ENCODE measurements at regions not wholly inside any gene's neighbourhood (a gene's known extent, or its start where the extent isn't known, plus 50 kb on each side); places are given as distances from the start of the nearest gene placed in this dataset.

DNA sequence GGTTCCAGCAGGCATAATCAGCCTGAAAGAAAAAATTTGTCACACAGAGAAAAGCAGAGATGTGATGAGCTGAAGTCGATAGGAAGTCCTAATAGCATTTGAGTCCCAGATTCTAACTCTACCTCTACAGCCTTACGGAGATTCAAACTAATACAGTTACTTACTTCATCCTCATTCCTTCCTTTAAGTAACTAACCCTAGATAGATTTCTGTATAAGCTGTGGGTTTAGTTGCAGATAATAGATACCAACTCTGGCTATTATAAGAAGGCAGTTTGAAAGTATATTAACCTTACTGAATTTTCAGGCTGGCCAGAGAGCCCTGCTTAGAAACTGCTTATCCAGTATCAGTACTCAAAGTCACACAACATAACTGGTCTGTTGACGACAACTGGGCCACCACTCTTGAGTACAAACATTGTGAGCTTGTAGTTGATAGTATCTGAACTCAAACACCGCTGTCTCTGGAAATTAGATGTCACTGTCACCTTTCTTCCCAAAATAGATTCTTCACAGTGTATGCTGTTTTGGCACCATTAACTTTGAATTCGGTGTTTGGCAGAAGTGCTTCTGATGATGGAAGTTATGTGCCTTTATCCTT is 484.3 kb downstream of the DIPK2A start:
- no peaks in the 10 kb centered on the region for H3K9me3 ChIP-seq (ENCODE audit: control insufficient read depth, low read length, poor library complexity, severe bottlenecking)
- H3K4me3 Mint-ChIP-seq, result no peak overlapping the region
- ATAC-seq, result no peak
- no peaks in the 10 kb centered on the region for H3K27me3 Mint-ChIP-seq
- no peaks in the 10 kb centered on the region for H3K4me1 Mint-ChIP-seq
- no peak for DNase-seq
- H3K36me3 Mint-ChIP-seq (ENCODE audit: low read depth), result no peaks in the 10 kb centered on the region
- no peak overlapping the region for H3K27ac Mint-ChIP-seq

DNA sequence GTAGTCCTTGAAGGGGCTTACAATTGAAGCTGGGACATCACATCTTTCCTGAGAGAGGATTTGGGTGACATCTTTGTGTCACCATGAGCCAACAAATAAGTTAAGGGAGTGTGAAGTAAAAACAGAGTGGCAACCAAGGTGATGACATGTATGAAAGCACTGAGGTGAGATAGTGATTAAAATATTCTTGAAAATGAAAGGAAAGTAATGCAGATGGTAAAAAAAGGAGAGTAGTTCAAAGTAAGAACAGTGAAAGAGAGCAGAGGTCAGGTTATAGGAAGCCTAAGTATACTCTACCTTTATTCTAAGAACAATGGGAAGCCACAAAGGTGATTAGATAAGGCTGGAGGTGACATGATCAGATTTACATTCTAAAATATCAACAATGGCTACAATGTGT is 486.1 kb downstream of the DIPK2A start:
- ATAC-seq, result no peak
- Mint-ChIP-seq H3K4me1 (no peaks in the 10 kb centered on the region), H3K4me3 (no peak overlapping the region), H3K27me3 (no peaks in the 10 kb centered on the region), H3K27ac (no peak overlapping the region), H3K36me3 (ENCODE audit: low read depth) (no peaks in the 10 kb centered on the region)
- DNase-seq, result no peak
- no peaks in the 10 kb centered on the region for H3K9me3 ChIP-seq (ENCODE audit: control insufficient read depth, low read length, poor library complexity, severe bottlenecking)

- no peaks in the 10 kb centered on the region for H3K4me1 Mint-ChIP-seq
- H3K4me3 Mint-ChIP-seq, result no peak overlapping the region
- ATAC-seq (no peak), DNase-seq (no peak)
- no peaks in the 10 kb centered on the region for H3K36me3 Mint-ChIP-seq (ENCODE audit: low read depth)
- H3K27ac Mint-ChIP-seq, result no peak overlapping the region
- H3K27me3 Mint-ChIP-seq, result no peaks in the 10 kb centered on the region
- H3K9me3 ChIP-seq (ENCODE audit: control insufficient read depth, low read length, poor library complexity, severe bottlenecking), result no peaks in the 10 kb centered on the region
These were observed 486.7 kb downstream of the DIPK2A start for GRCh38 chr3:144458283-144458682.

DNA sequence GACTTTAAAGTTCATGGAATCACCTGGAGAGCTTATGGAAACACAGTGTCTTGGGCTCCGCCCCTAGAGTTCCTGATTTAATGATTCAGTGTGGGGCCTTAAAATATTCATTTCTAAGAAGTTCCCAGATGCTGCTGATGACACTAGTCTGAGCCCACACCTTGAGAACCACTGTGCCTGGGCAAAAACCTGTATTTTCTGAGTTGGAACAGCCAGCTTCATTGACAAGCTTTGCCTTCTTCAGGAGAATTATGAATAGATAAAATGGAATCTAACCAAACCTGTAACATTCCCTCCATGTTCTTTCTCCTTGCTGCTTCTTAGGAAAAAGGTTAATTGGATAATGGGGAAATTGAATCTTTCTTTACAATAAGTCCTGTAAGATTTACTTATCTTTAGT is 490.7 kb downstream of the DIPK2A start:
- ATAC-seq (no peak), DNase-seq (no peak)
- no peak overlapping the region for H3K27ac Mint-ChIP-seq
- H3K36me3 Mint-ChIP-seq (ENCODE audit: low read depth), result no peaks in the 10 kb centered on the region
- no peaks in the 10 kb centered on the region for H3K4me1 Mint-ChIP-seq
- H3K27me3 Mint-ChIP-seq, result no peaks in the 10 kb centered on the region
- no peaks in the 10 kb centered on the region for H3K9me3 ChIP-seq (ENCODE audit: control insufficient read depth, low read length, poor library complexity, severe bottlenecking)
- H3K4me3 Mint-ChIP-seq, result no peak overlapping the region

- H3K4me1 Mint-ChIP-seq, result no peaks in the 10 kb centered on the region
- no peaks in the 10 kb centered on the region for H3K27me3 Mint-ChIP-seq
- no peaks in the 10 kb centered on the region for H3K36me3 Mint-ChIP-seq (ENCODE audit: low read depth)
- H3K4me3 Mint-ChIP-seq, result no peak overlapping the region
- DNase-seq (no peak), ATAC-seq (no peak)
- no peak overlapping the region for H3K27ac Mint-ChIP-seq
- H3K9me3 ChIP-seq (ENCODE audit: control insufficient read depth, low read length, poor library complexity, severe bottlenecking), result no peaks in the 10 kb centered on the region
These were observed 492.3 kb downstream of the DIPK2A start for GRCh38 chr3:144463911-144464310.

DNA sequence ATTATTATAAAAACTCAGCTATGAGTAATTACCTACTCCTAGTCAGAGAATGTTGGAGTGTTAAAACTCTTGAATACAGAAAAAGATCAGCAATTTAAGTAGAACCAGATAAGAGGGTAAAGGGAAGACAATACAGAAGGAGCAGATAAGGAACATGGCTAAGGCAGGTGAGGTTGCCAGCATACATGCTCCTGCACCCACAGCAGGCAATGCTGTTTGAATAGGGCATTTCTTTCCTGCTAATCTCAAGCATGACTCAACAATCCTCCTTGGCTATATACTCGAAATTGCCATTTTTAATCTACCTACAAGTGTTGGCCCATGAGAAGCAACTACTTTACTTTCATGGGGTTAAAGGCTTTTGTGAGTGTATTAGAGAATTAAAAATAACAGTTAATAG is 494.5 kb downstream of the DIPK2A start:
- H3K4me3 Mint-ChIP-seq, result no peak overlapping the region
- H3K27ac Mint-ChIP-seq, result no peak overlapping the region
- DNase-seq (no peak), ATAC-seq (no peak)
- no peaks in the 10 kb centered on the region for H3K4me1 Mint-ChIP-seq
- no peaks in the 10 kb centered on the region for H3K9me3 ChIP-seq (ENCODE audit: control insufficient read depth, low read length, poor library complexity, severe bottlenecking)
- H3K36me3 Mint-ChIP-seq (ENCODE audit: low read depth), result no peaks in the 10 kb centered on the region
- no peaks in the 10 kb centered on the region for H3K27me3 Mint-ChIP-seq

DNA sequence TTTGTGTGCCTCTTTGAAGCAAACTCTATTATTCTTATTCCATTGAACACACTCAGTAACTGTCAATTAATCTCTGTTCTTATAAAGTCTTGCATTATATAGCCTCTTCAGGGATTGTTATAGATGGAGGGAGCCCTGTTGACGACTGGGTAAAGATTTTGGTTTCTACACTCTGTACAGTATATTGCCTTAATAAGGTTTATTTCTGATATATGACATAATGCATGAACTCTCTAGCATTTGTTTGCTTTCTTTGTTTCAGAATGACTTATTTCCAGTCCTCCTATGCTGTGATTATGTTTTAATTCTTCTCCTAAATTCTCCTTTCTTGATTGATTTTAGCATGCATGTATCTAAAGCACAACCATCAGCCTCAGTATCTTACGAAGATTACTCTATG is 494.9 kb downstream of the DIPK2A start:
- no peaks in the 10 kb centered on the region for H3K27me3 Mint-ChIP-seq
- no peaks in the 10 kb centered on the region for H3K36me3 Mint-ChIP-seq (ENCODE audit: low read depth)
- no peak for DNase-seq

GRCh38 chr3:144470666-144471065 is 499.0 kb downstream of the DIPK2A start:
- no peaks in the 10 kb centered on the region for H3K9me3 ChIP-seq (ENCODE audit: control insufficient read depth, low read length, poor library complexity, severe bottlenecking)
- DNase-seq (no peak), ATAC-seq (no peak)
- H3K27me3 Mint-ChIP-seq, result no peaks in the 10 kb centered on the region
- no peaks in the 10 kb centered on the region for H3K4me1 Mint-ChIP-seq
- H3K4me3 Mint-ChIP-seq, result no peak overlapping the region
- H3K36me3 Mint-ChIP-seq (ENCODE audit: low read depth), result no peaks in the 10 kb centered on the region
- H3K27ac Mint-ChIP-seq, result no peak overlapping the region

More for the DNA sequence above, 494.9 kb downstream of the DIPK2A start:
- Mint-ChIP-seq H3K27ac (no peak overlapping the region), H3K4me1 (no peaks in the 10 kb centered on the region), H3K4me3 (no peak overlapping the region)
- no peak for ATAC-seq
- no peaks in the 10 kb centered on the region for H3K9me3 ChIP-seq (ENCODE audit: control insufficient read depth, low read length, poor library complexity, severe bottlenecking)

DNA sequence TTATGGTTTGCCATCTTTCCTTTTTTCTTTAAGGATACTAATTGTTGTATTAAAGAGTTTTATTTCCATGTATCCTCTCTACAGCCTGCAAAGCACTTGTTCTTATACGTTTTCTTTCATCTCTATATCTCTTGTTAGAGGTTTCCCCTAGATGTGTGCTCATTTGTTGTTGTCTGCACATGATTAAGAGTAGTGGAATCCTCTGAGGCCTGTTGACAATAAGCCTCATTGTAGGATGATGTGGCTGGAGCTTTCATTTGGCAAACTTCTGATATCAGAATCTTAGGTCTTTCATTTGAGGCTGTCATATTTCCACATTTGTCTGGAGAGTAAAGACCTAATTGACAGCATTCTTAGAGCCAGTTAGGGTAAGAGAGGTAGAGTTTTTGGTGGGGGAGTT is 506.0 kb downstream of the DIPK2A start:
- Mint-ChIP-seq H3K4me1 (no peaks in the 10 kb centered on the region), H3K36me3 (ENCODE audit: low read depth) (no peaks in the 10 kb centered on the region), H3K27ac (no peak overlapping the region), H3K27me3 (no peaks in the 10 kb centered on the region), H3K4me3 (no peak overlapping the region)
- no peak for DNase-seq
- ATAC-seq, result no peak
- H3K9me3 ChIP-seq (ENCODE audit: control insufficient read depth, low read length, poor library complexity, severe bottlenecking), result no peaks in the 10 kb centered on the region

DNA sequence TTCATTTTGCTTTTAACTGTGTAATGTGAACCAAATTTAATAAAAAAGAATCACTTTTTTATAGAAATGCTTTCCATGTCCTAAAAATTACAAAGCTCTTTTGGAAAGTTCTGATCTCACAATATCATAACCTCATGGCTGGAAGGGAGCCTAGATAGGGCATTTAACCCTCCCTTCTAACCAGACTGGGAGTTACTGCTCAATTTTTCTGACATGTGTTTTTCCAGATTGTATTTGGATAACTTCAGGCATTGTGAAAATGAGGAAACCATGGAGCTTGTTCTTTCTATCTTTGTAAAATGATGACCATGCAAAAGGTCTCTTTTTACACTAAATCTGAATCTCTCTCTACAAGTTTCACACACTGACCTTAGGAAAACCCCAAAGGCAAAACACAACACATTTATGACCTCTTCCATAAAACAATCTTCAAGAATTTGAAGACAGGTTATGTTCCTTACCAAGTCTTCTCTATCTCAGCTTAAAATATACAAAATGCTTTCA is 508.8 kb downstream of the DIPK2A start:
- DNase-seq (no peak), ATAC-seq (no peak)
- Mint-ChIP-seq H3K4me1 (no peaks in the 10 kb centered on the region), H3K27me3 (no peaks in the 10 kb centered on the region), H3K27ac (no peak overlapping the region), H3K36me3 (ENCODE audit: low read depth) (no peaks in the 10 kb centered on the region), H3K4me3 (no peak overlapping the region)
- H3K9me3 ChIP-seq (ENCODE audit: control insufficient read depth, low read length, poor library complexity, severe bottlenecking), result no peaks in the 10 kb centered on the region

DNA sequence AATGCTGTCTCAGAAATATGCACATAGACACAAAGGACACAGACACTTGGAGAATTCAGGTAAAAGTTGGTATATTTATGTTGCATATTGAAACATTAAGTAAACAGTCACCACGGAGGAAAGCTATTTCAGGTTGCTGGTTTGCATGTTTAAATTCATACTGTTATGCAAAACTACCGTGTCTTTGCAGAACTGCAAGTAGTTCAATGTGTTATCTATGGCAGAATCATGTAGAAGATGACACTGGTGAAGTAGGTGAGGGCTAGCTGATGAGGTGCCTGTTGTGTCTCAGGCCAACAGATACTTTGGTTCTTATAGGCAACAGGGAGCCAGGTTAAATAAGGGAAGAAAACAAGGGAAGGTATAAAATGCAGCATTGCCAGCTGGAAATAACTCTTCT is 511.3 kb downstream of the DIPK2A start:
- no peaks in the 10 kb centered on the region for H3K4me1 Mint-ChIP-seq
- no peak overlapping the region for H3K4me3 Mint-ChIP-seq
- no peaks in the 10 kb centered on the region for H3K36me3 Mint-ChIP-seq (ENCODE audit: low read depth)
- DNase-seq (no peak), ATAC-seq (no peak)
- no peaks in the 10 kb centered on the region for H3K27me3 Mint-ChIP-seq
- H3K27ac Mint-ChIP-seq, result no peak overlapping the region
- no peaks in the 10 kb centered on the region for H3K9me3 ChIP-seq (ENCODE audit: control insufficient read depth, low read length, poor library complexity, severe bottlenecking)

DNA sequence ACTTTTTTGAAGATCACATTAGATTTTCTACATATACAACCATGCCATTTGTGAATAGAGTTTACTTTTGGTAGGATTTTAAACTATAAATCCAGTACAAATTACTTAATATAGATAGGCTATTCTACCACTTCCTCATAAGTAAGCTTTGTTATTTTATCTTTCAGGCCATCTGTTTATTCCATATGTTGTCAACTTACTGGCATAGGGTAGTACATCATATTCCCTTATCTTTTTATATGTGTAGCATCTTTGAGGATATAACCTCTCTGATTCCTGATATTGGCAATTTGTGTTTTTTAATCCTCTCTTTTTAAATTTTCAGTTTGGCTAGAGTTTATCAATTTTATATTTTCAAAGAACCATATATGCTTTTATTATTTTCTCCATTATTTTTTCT is 515.4 kb downstream of the DIPK2A start:
- ATAC-seq, result no peak
- Mint-ChIP-seq H3K27me3 (peaks cover 5% of the 10 kb centered on the region), H3K4me3 (no peak overlapping the region), H3K36me3 (ENCODE audit: low read depth) (no peaks in the 10 kb centered on the region), H3K27ac (no peak overlapping the region), H3K4me1 (no peaks in the 10 kb centered on the region)
- DNase-seq, result no peak
- H3K9me3 ChIP-seq (ENCODE audit: control insufficient read depth, low read length, poor library complexity, severe bottlenecking), result no peaks in the 10 kb centered on the region

GRCh38 chr3:144488927-144489326 is 517.3 kb downstream of the DIPK2A start:
- no peaks in the 10 kb centered on the region for H3K9me3 ChIP-seq (ENCODE audit: control insufficient read depth, low read length, poor library complexity, severe bottlenecking)
- H3K27ac Mint-ChIP-seq, result no peak overlapping the region
- DNase-seq, result no peak
- H3K4me3 Mint-ChIP-seq, result no peak overlapping the region
- no peak for ATAC-seq
- no peaks in the 10 kb centered on the region for H3K36me3 Mint-ChIP-seq (ENCODE audit: low read depth)
- no peaks in the 10 kb centered on the region for H3K4me1 Mint-ChIP-seq
- H3K27me3 Mint-ChIP-seq, result peaks cover 5% of the 10 kb centered on the region

DNA sequence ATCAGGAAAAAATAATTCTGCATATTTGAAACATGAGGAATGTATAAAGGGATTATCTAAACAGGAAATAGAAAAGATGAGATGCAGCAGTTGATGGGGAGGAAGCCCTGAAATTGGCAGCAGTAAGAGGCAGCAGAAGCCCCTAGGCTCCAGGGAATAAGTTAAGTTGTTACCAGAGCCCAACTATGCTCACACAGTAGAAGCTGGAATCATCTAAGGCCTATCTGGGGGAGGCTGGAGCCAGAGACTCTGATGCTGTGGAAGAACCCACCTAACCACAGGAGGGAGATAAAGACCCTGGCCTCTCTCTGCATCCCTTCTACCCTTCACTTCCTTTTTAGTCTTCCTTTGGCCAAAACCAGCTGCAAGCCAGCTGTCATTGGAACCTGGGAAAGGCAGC is 519.7 kb downstream of the DIPK2A start:
- H3K9me3 ChIP-seq (ENCODE audit: control insufficient read depth, low read length, poor library complexity, severe bottlenecking), result no peaks in the 10 kb centered on the region
- DNase-seq (no peak), ATAC-seq (no peak)
- no peaks in the 10 kb centered on the region for H3K36me3 Mint-ChIP-seq (ENCODE audit: low read depth)
- no peak overlapping the region for H3K27ac Mint-ChIP-seq
- no peaks in the 10 kb centered on the region for H3K4me1 Mint-ChIP-seq
- no peak overlapping the region for H3K4me3 Mint-ChIP-seq
- peaks cover 5% of the 10 kb centered on the region for H3K27me3 Mint-ChIP-seq

Data from T-helper 17 cell (primary cell).